GM19025 (cell line): ENCODE measurements at regions not wholly inside any gene's neighbourhood (a gene's known extent, or its start where the extent isn't known, plus 50 kb on each side); places are given as distances from the start of the nearest gene placed in this dataset.
A peak's percentile ranks its signal among the peaks of the same experiment; 100 is the strongest.
"Not testable (repeated sequence)": the region's sequence is repeated elsewhere in the genome, so short reads cannot be mapped to it uniquely, and the experiment has no call there.

Experiments
- ATAC-seq: cut with Tn5 transposase; IDR thresholded peaks from one replicate; pipeline ENCODE4 v1.9.1; 2021; ENCODE audit warnings: mild to moderate bottlenecking, low read depth, moderate library complexity; ENCODE audit not compliant: unreplicated experiment

DNA sequence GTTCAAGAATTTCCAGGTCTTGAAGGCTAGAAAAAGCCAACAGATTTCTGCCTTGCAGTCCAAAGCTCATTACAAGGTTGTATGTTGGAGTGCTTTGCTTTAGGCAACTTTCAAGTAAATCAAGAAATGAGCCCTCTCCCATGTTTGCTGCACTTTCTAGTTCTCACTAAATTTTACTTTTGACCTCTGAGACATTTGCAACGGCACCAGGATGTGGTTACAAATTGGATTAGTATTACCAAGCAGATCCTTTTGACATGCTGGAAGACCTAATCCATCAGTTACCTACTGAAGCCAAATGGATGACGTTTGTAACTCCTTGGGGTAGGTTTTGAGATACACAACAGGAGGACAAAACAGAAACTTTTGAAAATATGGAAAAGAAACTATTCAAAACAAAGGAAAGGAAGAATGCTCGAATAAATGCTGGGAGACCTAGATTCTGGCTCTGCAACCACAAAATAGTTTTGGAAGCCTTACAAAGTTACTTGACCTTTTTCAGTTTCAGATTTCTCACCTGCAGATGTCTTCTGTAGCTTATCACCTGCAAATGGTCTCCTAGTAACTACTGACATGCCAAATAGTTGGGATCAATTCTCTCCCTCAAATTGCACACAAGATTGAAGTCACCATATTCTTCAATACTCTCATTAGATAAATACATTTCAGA is 251.7 kb upstream of the ADGRL2 start:
- ATAC-seq: peak; percentile 26

DNA sequence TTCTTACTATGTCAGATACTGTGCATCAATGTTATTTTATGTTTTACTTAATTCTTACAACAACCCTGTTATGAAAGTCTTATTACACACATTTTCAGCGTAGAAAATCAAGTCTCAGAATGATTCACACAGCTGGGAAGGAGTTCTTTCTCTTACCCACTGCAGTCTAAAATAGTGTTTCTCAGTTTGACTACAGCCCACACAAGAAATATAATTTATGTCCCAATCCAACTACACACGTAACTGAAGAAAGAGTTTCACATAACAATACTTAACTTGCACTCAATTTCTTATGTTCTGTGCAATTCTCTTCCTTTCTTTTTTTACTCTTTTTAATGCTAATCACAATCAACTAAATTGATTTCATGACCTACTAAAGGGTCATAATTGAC is 252.8 kb upstream of the ADGRL2 start:
- ATAC-seq: peak; percentile 42

DNA sequence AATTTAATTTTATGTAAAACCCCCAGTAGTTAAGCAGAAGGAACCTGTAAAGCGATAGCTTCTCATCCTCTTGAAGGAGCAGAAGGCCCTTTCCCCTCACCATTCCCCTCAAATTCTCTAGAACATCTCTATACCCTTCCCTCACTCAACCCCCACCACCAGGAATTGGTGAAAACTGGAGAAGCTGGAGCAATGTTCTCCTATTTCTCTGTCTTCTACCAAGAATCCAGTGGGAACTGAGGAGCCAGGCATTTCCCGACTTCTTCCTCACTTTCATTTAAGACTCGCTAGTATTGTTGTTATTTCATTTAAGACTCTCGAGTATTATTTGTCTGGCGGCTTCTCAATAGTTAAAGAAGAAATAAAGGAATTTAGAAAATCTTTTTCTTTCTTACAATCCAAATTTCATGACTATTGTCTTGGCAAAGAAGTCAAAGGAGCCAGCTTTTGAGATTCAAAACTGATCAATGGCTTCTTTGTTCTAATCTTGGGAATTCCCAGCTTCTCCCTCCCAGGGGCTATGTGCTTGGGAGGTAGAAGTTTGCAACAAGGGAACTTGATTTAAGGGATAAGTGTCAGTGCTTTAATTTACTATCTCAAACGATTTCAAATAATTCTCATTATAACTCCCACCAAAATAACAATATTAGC is 253.3 kb upstream of the ADGRL2 start:
- no peak for ATAC-seq

DNA sequence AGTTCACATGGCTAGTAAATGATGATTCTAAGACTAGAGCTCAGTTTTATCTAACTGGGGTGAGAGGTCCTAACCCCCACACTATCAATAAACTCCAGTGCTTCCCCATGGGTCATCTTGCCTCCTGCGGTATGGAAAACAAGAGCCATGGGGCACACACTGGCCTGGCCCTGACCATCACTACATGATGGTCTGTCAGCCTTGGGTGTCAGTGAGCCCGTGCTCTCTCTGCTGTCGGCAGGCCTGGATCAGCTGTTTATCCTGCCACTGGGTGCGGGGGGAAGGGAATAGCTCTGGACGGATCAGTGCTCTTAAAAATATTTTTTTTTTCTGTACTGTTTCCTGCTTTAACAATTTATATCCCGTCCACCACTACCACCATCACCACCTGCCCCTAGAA is 255.0 kb upstream of the ADGRL2 start:
- no peak for ATAC-seq

DNA sequence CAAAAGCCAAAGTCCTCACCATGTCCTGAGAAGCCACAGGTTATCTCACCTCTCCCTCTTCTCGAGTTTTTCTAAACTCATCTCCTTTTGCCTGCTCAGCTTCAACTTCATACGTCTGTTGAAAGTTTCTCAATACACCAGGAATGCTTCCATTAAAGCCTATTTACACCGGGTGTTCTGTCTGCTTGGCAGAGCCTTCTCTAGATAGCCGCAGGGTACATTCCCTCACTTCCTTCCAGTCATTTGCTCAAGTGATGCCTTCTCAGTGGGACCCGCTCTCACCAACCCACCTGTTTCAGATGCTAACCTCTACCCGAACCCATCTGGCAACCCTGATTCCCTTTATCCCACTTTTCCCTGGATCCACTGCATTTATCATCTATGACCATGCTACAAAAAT is 257.0 kb upstream of the ADGRL2 start:
- ATAC-seq: no peak

DNA sequence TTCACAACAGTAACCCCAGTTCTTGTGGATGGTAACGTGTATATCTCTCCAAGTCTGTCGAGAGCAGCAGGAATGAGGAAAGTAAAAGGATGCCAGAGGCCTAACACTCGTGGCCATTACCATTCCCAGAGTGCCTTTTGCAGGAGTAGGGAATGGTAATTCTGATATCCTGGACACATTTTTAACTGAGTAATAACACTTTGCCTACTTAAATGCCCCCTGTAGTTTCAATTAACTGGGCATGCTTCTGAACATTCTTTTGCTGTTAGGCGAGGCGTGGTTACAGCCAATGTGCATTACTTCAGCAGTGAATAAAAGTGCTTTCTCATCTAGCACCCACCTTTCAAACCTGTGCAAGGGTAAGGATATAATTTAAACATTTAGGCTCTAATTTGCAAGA is 258.5 kb upstream of the ADGRL2 start:
- no peak for ATAC-seq

DNA sequence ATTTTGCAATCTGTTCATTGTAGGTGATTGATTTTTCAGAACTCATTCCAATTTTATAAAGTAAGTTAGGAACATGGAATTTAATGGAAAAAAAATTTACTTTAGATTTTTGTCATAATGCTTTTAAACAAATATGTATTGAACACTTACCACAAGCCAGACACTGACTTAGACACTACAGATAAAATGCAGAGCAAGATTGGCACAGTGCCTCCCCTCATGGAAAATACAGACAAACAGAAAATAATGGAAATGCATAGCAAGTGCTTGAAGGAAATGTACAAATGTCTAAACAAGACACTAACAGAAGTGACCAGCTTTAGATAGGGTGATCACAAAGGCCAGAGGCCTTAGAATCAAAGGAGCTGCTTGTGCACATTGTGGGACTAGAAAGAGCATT is 260.5 kb upstream of the ADGRL2 start:
- ATAC-seq: no peak

DNA sequence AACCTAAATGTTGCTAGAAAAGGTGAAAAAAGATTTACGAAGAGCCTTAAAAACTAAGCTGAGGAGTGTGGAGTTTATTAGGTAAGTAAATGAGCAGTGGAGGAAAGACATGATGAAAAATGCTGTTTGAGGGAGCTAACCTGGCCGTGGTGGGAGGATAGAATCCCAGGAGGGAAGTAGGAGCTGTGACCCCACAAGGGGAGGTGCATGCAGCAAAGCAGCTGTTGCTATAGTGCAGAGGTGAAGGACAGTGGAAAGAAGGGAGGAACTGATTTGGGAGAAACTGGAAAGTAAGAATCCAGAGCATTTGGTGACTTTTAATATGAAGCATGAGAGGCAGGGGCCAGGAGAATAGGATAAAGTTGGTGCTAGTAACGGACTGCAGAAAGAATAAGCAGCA is 271.7 kb upstream of the ADGRL2 start:
- no peak for ATAC-seq

DNA sequence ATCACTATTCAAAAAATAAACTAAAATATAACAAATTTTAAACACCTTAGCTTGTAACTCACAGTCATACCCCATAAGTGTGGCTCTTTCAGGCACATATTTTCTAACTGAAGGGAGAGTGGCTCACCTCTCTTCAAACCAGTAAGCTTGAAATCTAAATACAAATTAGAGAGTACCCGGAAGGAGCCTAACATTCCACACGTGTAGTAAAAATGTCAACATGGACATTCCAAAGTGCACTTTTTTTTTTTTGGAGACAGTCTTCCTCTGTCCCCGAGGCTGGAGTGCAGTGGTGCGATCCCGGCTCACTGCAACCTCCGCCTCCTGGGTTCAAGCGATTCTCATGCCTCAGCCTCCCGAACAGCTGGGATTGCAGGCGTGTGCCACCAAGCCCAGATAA is 275.6 kb upstream of the ADGRL2 start:
- ATAC-seq: no peak

DNA sequence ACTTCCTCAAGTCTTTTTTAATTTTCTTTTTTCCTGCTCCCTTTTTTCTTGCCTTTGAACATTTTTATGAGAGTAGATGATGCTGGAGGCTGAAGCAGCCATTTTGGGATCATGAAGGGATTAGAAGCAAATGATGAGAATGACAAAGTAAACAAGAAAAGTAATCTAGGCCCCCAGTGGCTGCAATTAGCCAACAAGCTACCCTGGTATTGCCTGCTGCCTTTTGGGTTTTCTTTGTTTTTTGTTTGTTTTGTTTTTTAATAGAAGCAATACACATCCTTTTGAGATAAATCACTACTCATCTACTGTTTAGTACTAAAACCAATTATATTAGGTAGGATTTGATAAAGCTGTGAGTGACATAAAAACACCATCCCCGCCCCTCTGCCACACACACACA is 280.7 kb upstream of the ADGRL2 start:
- no peak for ATAC-seq

DNA sequence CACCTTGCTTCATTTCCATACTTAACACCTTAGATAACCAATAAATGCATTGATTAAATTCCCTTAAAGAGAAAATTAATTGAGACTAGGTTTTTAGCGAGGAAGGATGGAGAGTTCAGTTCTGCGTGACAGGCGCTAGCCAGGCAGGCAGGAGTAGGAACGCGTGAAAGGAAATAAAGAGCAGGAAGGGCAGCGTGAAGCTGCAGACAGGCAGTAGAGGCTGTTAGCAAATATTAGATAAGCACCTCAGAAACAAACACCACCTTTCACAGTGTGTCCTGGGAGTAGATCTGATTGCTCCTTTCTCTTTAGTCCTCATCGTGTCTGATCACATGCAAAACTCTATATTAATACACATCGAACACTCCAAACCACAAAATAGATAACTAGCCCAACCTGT is 282.7 kb upstream of the ADGRL2 start:
- no peak for ATAC-seq

DNA sequence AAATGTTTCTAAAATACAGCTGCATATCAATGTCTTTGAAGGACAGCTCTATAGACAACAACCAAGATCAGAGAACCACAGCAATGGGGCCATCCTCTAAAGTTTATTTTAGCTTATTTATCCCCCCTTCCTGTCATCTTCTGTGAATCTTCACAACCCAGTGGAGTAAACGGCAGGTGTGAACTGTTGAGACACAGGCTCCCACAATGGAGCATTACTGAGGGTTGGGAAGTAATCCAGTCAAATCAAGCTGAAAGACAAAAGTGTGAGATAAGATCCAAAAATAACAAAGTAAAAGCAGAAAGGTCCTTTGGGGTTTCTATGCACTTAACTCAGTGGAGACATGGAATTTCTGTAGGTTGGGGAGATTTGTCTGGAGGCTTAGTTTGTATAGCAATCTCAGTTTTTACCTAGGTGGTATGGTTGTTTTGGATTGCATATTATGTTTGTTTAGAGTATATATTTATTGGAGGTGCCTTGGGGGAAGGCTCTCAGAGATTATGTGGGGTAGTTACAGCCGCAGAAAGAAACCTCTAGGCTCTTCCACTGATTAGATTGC is 286.9 kb upstream of the ADGRL2 start:
- ATAC-seq: no peak

DNA sequence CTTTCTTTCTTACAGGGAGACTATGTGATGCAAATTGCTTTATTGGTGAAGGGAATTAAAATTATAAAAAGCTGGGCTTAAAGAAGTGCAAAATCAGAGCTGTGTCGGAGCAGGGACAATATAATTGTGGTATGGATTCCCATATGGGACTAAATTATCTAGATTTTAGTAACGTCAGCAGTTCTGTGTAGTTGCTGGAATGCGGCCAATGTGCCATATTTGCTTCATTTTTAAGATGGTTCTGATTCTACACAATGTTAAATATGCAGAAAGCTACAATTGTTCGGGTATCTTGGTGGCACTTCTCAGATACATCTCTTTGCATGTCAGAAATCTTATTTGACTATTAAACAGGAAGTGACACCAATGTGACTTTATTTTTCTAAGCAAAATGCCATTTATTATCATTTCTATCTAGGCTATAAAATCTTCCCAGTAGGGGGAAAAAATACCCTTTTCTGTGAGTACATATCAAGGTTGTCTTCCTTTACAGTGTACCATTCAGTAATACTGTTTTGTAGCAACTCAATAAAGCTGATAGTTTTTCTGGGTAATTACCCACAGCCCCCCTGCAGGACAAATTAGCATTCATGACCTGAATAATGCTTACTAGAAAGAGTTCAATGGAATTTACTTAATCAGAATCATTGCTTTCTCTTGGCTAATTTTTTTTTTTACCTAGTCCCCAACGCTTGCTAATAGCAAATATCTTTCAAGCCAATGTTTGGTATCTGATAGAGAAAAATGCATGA is 288.3 kb upstream of the ADGRL2 start:
- no peak for ATAC-seq

DNA sequence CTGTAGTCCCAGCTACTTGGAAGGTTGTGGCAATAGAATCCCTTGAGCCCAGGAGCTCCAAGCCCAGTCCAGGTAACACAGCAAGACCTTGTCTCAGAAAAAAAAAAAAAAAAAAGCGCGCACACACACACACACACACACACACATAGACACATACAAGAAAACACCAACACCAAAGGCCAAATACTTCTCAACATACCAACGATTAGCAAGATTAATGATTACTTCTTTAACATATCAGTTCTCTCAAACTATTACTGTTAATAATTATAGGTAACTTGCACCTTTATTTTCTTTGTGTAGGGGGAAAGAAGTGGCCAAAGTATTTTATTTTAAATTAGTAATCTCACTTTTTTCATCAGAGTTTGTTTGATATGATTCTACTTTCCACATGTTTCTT is 289.5 kb upstream of the ADGRL2 start:
- no peak for ATAC-seq

DNA sequence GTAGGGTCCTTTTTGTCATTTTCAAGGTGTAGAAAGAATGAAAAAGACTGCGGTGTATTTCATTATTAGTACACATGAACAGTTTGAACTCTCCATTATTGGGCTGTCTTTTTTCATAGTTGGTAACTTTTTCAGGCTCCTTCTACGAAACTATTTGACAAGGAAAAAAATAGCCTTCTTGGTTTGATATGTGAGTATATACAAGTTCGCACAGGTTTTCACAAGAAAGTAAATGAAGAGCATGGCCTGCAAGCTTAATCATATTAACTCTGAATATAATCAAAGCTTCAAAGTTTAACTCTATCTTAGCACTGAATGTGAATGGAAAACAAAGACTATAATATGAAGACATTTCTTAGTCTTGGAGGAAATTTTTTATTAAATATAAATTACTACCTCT is 290.0 kb upstream of the ADGRL2 start:
- ATAC-seq: no peak

DNA sequence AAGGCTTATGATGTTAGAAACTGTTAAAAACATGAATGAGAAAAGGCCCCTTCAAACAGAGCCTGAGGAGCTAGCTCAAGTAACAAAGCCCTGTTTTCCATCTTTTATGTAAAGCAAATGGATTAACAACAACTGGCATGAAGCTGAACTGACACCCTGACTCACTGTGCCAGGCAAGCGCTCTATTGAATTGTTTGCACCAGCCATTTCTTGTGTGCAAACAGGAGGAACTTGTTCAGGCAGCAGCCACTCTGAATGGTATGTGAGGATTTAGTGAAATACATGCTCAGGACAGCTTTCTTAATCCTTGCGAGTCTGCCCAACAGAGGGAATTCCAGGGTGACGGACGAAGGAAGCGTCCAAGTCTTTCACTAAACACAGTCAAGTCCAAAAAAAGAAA is 291.1 kb upstream of the ADGRL2 start:
- no peak for ATAC-seq

DNA sequence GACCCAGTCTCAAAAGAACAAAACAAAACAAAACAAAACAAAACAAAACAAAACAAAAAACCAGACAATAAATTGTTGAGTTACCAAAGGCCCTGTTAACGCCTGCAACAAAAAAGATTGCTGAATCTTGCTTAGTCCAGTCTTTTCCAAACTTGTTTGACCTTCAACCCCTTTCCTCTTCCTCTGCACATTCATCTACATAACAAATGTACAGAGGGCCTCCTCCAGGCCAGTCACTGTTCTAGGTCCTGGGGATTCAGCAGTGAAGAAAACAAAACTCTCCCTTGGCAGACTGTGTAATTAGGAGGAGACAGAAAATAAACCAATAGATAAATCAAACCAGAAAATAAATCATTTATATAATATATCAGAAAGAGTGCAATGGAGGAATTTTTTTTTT is 294.0 kb upstream of the ADGRL2 start:
- ATAC-seq: no peak

DNA sequence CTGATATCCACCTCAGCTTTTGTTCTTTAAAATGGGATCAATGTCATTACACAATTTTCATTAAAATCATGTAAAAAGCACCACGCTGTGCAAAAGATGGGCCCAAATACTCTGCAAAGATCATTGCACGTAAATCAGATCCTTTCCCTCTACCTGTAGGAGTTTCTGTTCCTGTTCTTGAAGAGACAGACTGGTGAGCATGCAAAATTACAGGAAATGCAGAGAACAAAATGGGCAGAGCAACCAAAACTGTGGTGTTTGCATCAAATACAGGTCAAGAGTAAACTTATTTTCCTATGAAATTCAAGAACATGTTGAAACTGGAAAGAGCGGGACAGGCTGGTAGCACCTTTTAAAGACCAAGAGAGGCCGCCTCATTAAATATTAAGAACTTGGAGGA is 294.9 kb upstream of the ADGRL2 start:
- ATAC-seq: no peak

DNA sequence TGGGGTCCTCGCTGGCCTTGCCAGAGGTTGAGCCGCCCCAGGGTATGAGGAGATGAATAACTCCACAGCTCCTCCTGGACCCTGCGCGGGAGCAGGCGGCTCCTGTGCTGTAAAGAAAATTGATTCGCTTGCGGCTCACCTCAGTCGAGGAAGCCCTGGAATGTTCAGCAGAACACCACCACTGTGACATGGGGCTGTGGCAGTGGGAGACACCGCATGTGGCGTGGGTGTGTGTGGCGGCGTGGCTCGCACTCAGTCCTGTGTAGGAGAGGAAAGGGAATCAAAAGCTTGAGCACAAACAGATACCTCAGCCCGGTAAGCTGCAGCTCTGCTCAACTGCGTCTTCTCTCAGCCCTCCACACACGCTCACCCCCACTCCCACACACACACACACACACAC is 295.9 kb upstream of the ADGRL2 start:
- ATAC-seq: not testable (repeated sequence)

DNA sequence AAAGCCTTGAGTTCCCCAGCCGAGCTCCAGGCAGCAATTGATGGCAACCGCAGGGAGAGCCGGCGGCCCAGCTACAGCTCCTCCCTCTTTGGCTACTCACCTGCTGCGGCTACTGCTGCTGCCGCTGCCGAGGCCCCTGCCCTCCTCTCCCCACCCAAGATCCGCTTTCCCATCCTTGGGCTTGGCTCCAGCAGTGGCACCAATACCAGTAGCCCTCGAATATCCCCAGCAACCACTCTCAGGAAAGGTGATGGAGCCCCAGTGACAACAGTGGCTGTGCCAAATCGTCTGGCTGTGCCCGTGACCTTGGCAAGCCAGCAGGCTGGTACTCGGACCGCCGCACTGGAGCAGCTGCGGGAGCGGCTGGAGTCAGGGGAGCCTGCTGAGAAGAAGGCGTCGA is 298.0 kb upstream of the ADGRL2 start:
- not testable (repeated sequence) for ATAC-seq

DNA sequence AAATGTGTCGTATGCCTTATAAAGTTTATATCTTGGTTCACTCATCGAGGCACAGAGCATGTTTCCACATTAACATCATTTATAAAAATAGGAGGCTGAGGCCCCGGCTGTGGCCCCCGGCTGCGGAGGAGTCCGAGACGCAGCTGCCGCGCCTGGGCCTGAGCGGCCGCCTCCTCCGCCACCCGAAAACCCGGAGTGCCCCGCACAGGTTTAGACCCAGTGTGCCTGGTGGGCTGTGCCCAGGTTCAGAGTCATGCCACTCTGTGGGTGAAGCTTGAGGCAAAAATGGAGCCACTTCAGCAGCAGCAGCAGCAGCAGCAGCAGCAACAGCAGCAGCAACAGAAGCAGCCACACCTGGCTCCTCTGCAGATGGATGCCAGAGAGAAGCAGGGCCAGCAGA is 299.2 kb upstream of the ADGRL2 start:
- not testable (repeated sequence) for ATAC-seq

DNA sequence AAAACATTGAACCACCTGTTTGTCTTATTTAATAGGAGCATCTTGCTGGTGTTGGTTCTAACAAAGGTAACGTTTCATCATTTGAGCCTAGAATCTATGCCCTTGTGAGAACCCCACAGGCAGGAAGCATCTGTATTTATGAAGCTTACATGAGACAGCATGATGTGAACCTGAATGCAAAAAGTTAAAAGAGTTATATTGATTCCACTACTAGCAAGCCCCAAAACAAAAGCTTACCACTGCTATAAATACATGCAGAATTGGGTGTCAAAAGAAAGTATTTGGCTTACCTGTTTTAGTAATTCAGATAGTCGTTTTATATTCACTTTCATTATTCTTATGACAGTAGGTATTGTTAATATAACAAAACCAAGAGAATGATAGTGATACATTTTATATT is 301.2 kb upstream of the ADGRL2 start:
- ATAC-seq: no peak
